Peyer's patch (tissue), 4 donors: ENCODE measurements at regions not wholly inside any gene's neighbourhood (a gene's known extent, or its start where the extent isn't known, plus 50 kb on each side); places are given as distances from the start of the nearest gene placed in this dataset.

Experiments used
- DNase-seq, 3 donors: peaks; one replicate each; pipeline ENCODE4 v3.0.0-alpha.2; 2017 to 2019
- H3K27ac ChIP-seq, 4 donors: fragments of 200-600 bp; sonication (generic); one replicate each; pipeline ENCODE4 v1.5.1; 2016 to 2019
- H3K27me3 ChIP-seq, 2 donors: fragments of 200-600 bp; sonication (generic); one replicate each; pipeline ENCODE4 v1.5.1; 2019
- H3K36me3 ChIP-seq, 3 donors: fragments of 200-600 bp; sonication (generic); one replicate each; pipeline ENCODE4 v1.5.1; 2016 to 2019
- H3K4me1 ChIP-seq, 4 donors: fragments of 200-600 bp; sonication (generic); one replicate each; pipeline ENCODE4 v1.5.1; 2016 to 2019
- H3K4me3 ChIP-seq, 4 donors: fragments of 200-600 bp; sonication (generic); 1 replicate in 3 of 4; 2 replicates in 1 of 4; pipeline ENCODE4 v1.5.1; 2016 to 2019; ENCODE audit warnings: mild to moderate bottlenecking in 1 of 4
- H3K9me3 ChIP-seq, 4 donors: fragments of 200-600 bp; sonication (generic); one replicate each; pipeline ENCODE4 v1.5.1; 2016 to 2019; ENCODE audit warnings: mild to moderate bottlenecking in 1 of 4
- CTCF ChIP-seq, 6 experiments: fragments of 450-650 bp in 4 of 6; fragments of 200-600 bp in 2 of 6; sonication (generic) in 1 of 6; IDR thresholded peaks; one replicate each; pipeline ENCODE4 v1.5.1; 2017 to 2019; ENCODE audit warnings: antibody characterized with exemption in 6 of 6, mild to moderate bottlenecking in 3 of 6, moderate library complexity in 1 of 6
- POLR2A ChIP-seq, 2 donors: fragments of 450-650 bp; IDR thresholded peaks; one replicate each; pipeline ENCODE4 v1.5.1; 2017; ENCODE audit warnings: antibody characterized with exemption in 2 of 2, mild to moderate bottlenecking in 2 of 2, moderate library complexity in 2 of 2

DNA sequence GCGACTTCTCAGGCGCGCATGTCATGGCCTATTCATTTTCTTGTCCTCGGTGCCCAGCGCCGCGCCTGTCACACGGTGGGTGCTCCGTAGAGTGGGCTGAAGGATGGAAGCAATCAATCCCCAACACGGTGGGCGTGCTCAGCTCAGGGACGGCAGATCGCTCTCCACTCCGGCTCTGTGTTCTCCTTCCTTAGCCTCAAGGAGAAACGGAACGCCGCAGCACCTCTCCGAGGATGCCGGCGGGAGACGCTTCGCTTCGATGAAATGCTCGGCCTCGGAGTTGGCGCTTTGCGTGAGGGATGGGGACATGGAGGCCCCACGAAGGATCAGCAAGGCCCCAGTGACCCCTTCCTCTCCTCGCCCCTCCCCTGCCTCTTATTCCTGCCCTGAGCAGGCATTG, 199.5 kb downstream of the C9orf50 start:
- no peak overlapping the region for H3K4me3 ChIP-seq
- H3K9me3 ChIP-seq: no peaks in the 10 kb centered on the region
- H3K27me3 ChIP-seq: no peaks in the 10 kb centered on the region
- H3K36me3 ChIP-seq: no peaks in the 10 kb centered on the region
- H3K27ac ChIP-seq: peak overlapping the region in 1 of 4 donors; percentile 9
- H3K4me1 ChIP-seq: peaks cover 0 to 13% (median 0%) of the 10 kb centered on the region in 4 donors
- no peak for TF ChIP-seq CTCF (IDR thresholded peaks at IDR 0.05)
- no peak for DNase-seq

GRCh38 chr9:129420721-129421120, 200.2 kb downstream of the C9orf50 start:
- no peak for DNase-seq
- Histone ChIP-seq H3K4me1 (peaks cover 0 to 13% (median 0%) of the 10 kb centered on the region in 4 donors), H3K27ac (no peak overlapping the region), H3K4me3 (no peak overlapping the region), H3K27me3 (no peaks in the 10 kb centered on the region), H3K36me3 (no peaks in the 10 kb centered on the region), H3K9me3 (no peaks in the 10 kb centered on the region)
- TF ChIP-seq CTCF (IDR thresholded peaks at IDR 0.05) (no peak), POLR2A (IDR thresholded peaks at IDR 0.05) (no peak)

DNA sequence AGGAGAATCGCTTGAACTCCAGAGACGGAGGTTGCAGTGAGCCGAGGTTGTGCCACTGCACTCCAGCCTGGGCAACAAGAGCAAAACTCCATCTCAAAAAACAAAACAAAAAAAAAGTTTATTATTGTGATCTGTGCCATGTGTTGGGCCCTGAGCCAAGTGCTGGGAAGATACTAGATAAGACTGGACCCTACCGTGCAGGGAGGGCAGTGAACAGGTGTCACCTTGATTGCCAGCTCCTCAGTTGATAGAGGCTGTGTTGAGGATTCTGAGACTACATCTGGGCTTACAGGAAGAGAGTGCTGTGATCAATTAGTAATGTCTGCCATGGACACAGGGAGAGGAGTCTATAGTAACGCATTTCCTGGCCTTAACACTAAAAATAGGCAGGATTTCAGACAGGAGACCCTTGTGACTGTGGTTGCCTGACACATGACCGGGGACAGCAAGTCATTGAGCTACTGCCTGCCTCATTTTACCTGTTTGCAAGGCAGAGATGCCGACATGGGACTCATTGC, 201.5 kb downstream of the C9orf50 start:
- H3K36me3 ChIP-seq: no peaks in the 10 kb centered on the region
- H3K9me3 ChIP-seq: no peaks in the 10 kb centered on the region

DNA sequence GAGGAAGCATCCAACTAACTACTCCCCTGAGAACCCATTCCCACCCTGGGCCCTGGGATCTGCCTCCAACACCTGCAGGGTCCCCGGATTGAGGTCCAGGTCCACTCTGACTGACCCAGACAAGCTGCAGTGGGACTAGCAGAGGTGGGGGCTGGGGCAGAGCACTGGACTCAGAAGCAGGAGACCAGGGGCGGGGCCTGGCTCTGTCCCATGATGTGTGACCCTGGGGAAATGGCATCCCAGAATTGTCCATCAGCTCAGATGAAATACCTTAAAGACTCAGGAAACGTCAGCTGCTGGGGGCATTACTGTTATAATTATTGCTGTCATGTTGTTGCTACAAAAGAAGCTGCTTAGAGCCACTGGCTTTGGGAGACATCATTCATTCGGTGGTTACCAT, 202.4 kb downstream of the C9orf50 start:
- no peaks in the 10 kb centered on the region for H3K36me3 ChIP-seq
- H3K4me1 ChIP-seq: peaks cover 7 to 28% (median 8%) of the 10 kb centered on the region in 4 donors
- no peaks in the 10 kb centered on the region for H3K9me3 ChIP-seq
- no peak for TF ChIP-seq CTCF (IDR thresholded peaks at IDR 0.05)
- H3K27ac ChIP-seq: no peak overlapping the region
- DNase-seq: no peak
- H3K27me3 ChIP-seq: no peaks in the 10 kb centered on the region
- no peak overlapping the region for H3K4me3 ChIP-seq

More for the DNA sequence above, 201.5 kb downstream of the C9orf50 start:
- no peaks in the 10 kb centered on the region for H3K27me3 ChIP-seq
- H3K4me3 ChIP-seq: no peak overlapping the region
- H3K27ac ChIP-seq: no peak overlapping the region
- TF ChIP-seq POLR2A (IDR thresholded peaks at IDR 0.05) (no peak), CTCF (IDR thresholded peaks at IDR 0.05) (no peak)
- H3K4me1 ChIP-seq: peaks cover 0 to 21% (median 3%) of the 10 kb centered on the region in 4 donors
- no peak for DNase-seq

- no peak for DNase-seq
- TF ChIP-seq CTCF (IDR thresholded peaks at IDR 0.05) (no peak), POLR2A (IDR thresholded peaks at IDR 0.05) (no peak)
- Histone ChIP-seq H3K27me3 (no peaks in the 10 kb centered on the region), H3K27ac (peak overlapping the region in 2 of 4 donors; percentile 1 to 18), H3K4me1 (peaks cover 7 to 26% (median 13%) of the 10 kb centered on the region in 4 donors), H3K36me3 (no peaks in the 10 kb centered on the region), H3K4me3 (no peak overlapping the region), H3K9me3 (no peaks in the 10 kb centered on the region)
These were observed 203.9 kb downstream of the C9orf50 start for GRCh38 chr9:129416821-129417539.
